Lower leg skin (tissue), 3 donors: ENCODE measurements at regions not wholly inside any gene's neighbourhood (a gene's known extent, or its start where the extent isn't known, plus 50 kb on each side); places are given as distances from the start of the nearest gene placed in this dataset.

Experiments used
- CTCF ChIP-seq, 3 donors: fragments of 450-650 bp; IDR thresholded peaks; one replicate each; pipeline ENCODE4 v1.5.1; 2016; ENCODE audit warnings: antibody characterized with exemption in 3 of 3, mild to moderate bottlenecking in 3 of 3, moderate library complexity in 2 of 3
- POLR2A ChIP-seq, 2 donors: fragments of 450-650 bp; IDR thresholded peaks; one replicate each; pipeline ENCODE4 v1.6.1; 2016 to 2017; ENCODE audit warnings: antibody characterized with exemption in 2 of 2, mild to moderate bottlenecking in 1 of 2, moderate library complexity in 1 of 2

DNA sequence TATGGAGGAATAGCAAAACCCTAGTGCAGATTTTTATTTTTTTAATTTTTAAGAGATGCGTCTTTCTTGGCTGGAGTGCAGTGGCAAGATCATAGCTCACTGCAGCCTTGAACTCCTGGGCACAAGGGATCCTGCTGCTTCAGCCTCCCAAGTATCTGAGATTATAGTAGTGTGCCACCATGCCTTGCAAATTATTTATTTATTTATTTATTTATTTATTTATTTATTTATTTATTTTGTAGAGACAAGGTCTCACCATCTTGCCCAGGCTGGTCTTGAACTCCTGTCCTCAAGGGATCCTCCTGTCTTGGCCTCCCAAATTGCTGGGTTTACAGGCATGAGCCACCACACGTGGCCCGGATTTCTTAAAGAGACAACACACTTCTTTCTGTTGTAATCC lies 1158.8 kb downstream of the AACS start:
- TF ChIP-seq CTCF (IDR thresholded peaks at IDR 0.05) (no peak), POLR2A (IDR thresholded peaks at IDR 0.05) (no peak)
